HG03139 (cell line): ENCODE measurements at regions not wholly inside any gene's neighbourhood (a gene's known extent, or its start where the extent isn't known, plus 50 kb on each side); places are given as distances from the start of the nearest gene placed in this dataset.

ENCODE experiments used
- ATAC-seq: cut with Tn5 transposase; IDR thresholded peaks from one replicate; pipeline ENCODE4 v1.9.1; 2021; ENCODE audit not compliant: unreplicated experiment

DNA sequence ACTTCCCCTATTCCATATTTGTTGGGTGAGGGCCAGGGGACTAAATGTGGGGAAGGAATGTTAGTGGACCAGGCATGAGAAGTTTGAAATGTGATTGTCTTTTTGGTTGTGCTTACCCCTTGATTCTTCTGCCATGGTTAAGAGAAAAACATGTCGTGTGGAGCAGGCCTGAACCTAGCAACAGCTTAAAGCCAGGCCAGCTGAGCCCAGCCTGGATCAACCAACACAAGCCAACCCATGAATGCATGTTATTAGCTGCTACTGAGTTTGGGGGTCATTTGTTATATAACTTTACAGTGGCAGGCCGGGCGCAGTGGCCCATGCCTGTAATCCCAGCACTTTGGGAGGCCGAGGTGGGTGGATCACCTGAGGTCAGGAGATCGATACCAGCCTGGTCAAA is 52.4 kb upstream of the TRIO start:
- no peak for ATAC-seq

DNA sequence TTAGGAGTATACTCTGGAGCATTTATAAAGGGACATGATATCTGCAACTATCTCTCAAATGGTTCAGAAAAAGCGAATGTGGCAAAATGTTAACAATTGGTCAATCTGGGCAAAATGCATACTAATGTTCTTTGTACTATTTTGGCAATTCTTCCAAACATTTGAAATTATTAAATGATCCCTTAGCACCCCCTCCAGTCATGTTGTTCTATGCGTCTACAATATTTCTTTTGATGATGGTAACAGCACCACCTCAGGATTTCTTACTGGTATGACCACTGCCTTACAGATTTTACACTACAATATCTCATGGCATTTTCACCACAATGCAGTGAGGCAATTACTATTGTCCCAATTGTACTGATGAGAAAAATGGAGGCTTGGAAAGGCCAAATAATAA is 52.9 kb upstream of the TRIO start:
- no peak for ATAC-seq

DNA sequence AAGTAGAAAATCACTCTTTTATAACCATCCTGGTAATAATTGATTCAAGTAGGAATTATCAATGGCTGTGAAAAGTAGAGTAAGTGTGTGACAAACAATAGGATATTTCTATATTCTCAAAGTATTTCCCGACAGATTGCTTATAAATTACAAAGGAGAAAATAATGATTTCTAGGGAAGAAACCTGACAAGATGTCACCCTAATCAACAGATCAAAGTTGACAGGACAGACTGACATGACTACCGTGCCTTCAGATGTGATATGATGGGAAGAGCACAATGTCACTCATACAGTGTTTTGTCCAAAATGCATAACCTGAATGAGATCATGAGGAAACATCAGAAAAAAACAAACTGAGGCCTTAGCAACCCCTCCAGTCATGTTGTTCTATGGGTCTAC is 53.9 kb upstream of the TRIO start:
- no peak for ATAC-seq

DNA sequence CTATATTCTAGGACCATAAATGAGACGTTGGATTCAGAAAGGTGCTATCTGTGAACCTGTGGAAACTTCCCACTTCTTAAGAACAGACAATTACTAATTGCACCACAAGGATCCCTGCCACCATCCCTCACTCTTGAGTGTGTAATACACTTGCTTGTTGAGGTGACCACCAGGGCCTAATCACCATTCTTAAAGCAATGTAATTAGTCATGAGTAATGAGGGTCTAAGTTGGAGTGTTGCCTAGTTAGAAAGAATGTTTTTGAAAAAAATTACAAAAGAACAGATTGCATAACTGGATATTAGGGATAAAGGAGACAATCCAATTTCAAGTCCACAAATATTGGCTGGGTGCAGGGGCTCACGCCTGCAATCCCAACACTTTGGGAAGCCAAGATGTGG is 56.9 kb upstream of the TRIO start:
- ATAC-seq, result no peak

DNA sequence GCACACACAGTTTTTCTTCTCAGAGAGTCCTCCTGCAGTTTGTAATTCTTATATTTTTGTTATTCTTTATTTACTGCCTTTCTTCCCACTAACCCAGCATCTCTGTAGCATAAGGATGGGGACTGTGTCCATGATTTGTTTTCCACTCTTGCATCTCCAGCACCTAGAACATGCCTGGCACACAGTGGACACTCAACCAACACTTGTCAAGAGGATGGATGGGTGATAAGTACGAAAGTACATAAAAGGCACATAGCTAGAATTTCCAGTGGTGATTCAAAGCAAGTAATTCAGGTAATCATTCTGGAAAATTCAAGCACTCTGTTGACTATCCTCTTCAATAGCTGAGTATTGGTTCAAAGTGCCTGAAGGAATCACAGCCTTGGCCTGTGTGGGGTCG is 60.2 kb upstream of the TRIO start:
- ATAC-seq, result no peak

DNA sequence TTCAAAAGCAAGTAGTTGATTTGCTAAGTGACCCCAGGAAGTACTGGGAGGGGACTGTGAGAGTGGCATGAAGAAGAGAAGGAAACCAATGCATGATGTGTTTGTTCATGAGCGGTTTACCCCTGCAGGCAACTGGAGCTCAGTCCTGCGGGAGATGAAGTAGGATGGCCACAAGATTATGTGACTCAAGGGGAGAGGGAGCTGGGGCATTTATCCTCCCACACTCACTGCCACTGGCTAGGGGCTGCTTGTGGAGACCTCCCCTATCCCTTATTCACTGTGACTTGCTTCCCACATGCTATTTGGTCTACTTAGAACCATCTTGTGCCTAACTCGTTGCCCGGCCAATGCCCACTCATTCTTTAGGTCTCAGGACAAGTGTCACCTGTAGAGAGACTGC is 60.6 kb upstream of the TRIO start:
- ATAC-seq, result no peak

DNA sequence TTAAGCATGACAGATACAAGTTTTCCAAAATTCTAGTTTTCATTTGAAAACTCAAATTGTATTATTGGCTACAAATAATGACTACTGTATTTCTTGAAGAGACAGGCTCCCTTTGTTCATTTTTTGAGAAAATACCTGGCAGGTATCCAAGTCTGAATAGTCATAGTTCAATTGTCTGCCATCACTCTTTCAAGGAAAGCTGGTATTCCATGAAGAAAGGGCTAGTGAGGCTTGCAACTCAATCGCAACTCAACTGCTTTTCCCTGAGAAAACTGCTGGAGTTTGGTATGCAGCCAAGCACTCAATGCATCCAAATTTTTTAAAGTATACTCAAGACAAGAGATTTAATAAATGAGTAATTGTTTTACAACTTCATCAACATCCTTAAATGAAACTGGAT is 61.4 kb upstream of the TRIO start:
- no peak for ATAC-seq

DNA sequence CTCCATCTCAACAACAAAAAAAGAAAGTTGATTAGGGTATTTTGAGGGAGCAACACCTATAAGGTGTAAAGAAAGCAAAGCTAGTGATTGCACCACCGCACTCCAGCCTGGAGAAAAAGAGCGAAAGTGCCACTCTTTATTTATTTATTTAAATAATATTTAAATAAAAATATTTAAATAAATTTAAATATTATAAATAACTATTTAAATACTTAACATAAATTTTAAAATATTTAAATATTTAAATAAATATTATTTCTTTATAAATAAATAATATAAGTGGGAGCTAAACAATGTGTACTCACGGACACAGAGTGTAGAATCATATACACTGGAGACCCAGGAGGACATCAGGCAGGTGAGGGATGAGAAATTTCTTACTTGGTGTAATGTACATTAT is 64.4 kb upstream of the TRIO start:
- no peak for ATAC-seq

DNA sequence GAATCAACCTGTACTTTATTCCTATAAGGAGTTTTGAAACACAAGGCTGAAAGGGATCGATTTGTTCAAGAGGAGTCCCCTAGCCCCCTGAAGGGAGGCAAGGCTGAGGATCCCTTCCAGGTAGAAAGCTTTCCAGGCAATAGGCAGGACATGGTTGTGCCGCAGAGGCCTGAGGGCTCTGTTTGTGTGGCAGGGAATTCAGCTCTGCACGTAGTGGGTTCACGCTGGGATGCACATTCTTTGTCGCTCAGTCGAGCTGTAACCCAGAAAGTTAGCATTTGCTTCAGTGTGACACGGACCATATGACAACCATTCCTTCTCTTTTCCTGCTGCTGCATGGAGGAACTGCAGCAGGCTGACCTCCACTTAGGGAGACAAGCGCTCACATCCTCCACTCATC is 65.6 kb upstream of the TRIO start:
- no peak for ATAC-seq

DNA sequence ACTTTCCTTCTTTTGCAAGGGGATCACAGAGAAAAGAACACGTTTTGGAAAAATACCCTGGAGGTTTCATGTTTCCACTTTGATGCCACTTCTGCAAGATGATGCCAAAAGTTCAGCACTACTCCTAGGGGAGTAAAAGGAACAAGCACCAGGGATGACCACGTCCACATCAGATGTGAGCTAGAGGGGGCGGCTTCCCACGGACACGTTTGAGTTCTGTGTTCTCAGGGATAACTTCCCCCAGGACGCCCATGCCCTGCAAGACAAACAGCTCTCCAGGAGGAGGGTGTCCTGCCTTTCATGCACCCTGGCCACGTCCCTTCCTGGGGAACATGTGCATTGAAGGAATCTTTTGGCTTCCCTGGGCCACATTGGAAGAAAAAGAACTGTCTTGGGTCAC is 66.6 kb upstream of the TRIO start:
- ATAC-seq, result no peak

DNA sequence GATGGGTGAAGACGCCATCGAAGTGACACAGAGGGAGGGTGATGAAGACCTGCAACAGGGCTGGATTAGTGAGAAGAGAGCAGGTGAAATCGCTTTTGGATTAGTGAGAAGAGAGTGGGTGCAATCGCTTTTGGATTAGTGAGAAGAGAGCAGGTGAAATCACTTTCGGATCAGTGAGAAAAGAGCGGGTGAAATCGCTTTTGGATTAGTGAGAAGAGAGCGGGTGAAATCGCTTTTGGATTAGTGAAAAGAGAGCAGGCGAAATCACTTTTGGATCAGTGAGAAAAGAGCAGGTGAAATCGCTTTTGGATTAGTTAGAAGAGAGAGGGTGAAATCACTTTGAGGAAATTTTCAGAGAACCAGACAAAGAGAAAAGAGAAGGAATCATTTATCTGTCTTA is 67.2 kb upstream of the TRIO start:
- ATAC-seq, result no peak

DNA sequence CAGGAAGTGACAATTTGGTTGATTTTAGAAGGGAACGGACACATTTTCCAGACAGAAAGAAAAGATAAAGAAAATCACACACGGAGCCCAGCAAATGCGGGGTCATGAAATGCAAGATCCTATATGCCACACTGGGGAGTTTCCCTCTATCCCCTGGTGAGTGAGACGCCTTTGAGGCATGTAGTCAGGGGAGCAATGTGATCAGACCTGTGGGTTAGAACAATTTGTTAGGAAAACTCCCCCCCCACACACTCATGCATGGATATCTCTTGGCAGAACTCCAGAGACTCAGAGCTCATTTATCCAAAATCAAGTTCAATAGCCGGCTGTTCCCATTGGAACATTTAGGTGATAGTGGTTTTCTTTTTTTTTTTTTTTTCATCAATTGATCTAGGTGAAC is 71.7 kb upstream of the TRIO start:
- ATAC-seq, result no peak

DNA sequence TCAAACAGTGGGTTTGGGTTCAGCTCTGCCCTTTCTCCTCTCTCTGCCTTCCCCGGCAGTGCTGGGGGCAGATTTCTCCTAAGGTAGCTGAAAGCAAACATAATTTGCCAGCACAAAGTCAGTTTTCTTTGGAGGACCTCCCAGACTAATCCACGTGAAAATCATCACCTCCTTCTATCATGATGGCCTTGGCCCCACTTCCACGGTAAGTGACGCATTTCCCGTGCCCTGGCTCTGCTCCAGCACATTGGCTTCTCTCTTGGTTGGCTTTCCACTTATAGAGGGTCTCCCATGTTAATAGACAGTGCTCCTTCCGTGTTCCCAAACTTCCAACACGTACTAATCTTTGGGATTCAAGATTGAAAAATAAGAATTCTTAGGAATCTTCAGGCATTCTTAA is 74.1 kb upstream of the TRIO start:
- no peak for ATAC-seq

DNA sequence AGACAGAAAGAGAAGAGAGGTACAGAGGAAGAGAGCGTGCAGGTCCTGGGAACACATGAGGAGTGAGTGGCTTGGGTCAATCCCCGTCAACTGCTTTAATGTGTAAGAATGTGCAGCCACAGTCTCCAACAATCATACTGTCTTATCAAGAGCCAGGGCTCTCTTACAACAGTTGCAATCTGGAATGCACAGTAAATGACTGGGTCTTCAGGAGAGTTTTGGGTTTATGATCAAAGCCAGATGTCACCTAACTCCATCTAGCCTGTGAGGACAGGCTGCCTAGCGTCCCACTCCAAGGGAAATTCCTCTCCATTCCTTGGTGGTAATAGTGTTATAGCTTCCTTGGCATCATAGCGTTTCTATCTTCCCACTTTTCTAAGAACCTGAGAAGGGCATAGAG is 75.0 kb upstream of the TRIO start:
- no peak for ATAC-seq

DNA sequence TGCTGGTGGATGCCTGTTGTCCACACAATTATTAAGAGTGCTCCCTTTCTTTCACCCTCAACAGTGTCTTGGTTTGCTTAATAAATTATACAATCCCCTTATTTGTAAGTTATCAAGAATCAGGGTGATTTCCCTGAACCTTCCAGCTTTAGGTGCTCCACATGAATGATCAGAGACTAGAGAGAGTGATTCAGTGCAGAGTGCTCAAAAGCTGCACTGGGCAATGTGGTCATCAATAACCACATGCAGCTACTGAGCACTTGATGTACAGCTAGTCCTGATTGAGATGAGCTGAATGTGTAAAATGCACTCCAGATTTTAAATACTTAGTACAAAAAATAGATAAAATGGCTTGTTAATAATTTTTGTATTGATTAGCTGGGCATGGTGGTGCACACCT is 76.8 kb upstream of the TRIO start:
- ATAC-seq, result no peak

DNA sequence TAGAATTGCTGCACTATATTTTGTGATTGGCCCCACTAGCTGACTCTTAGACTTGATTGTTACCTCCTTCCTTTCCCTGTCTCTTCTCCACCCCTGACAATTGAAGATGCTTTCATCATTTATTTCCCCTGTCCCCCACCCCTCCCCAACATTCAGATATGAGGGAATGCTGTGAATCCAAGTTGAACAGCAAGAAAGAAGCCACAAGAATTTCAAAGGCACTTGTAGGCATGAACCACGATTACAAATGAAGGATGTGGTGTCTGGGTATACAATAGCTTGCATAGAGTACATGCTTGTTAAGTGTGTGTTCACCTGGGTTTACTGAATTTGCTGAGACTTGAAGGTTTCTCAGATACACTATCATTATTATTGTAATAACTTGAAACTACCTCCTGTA is 78.3 kb upstream of the TRIO start:
- ATAC-seq, result no peak

DNA sequence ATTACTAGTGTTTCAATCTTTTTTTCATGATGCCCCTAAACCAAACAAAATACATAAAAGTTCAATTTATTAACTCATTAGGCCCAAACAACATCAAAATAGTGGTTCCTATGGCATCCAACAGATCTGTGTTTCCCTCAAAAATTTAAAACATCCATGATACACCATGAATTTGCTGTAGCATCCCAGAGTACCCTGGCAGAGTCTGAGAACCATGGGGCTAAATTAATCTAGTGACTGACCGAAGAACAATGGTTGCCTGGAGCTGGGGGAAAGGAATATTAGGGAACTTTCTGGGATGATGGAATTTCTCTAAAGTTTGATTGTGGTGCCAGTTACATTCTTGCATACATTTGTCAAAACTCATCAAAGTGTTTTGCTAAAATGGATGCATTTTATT is 79.5 kb upstream of the TRIO start:
- no peak for ATAC-seq

DNA sequence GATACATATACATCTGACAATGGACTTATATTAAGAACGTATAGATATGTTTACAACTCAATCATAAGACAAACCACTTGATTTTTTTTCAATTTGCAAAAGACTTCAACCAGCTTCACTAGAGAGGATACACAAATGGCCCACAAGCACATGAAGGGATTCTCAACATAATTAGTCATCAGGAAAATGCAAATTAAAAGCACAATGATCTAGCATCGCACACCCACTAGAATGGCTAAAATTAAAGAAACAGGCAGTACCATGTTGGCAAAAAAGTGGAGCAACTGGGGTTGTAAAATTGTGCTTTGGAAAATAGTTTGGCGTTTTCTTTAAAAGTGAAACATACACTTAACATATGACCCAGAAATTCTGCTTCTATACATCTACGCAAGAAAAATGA is 80.0 kb upstream of the TRIO start:
- ATAC-seq, result no peak

DNA sequence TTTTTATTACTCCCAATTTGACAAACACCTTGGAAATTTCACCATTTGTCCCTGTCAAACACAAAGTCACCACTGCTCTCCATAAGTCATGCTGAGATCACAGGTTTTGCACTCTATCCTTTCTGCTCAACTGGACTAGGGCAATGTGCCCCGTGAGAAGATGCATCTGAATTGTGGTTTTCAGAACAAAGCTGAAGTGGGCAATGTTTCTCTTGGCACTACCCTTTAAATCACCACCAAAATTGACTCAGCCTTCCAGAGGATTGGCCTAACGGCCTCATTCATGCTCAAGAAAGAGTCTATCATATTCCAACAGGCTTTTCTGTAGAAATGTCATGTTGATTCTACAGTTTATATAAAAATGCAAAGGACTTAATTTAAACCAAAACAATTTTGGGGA is 81.0 kb upstream of the TRIO start:
- no peak for ATAC-seq

DNA sequence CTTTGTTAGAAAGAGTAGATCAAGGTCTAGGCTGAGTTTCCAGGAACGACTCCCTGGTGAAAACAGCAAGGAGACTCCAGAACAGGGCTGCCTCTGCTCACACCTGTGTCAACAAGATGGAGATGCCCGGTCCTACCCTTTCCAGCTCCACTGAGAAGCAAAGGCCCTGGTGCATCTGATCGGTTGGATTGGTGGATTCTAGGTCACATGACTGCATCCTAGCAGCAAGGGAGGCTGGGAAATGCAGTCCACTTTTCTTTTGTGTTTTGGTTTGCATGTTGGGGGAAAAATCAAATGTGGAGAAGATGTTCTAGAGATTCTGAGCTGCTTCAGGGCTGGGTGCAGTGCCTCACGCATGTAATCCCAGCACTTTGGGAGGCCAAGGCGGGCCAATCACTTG is 82.0 kb upstream of the TRIO start:
- no peak for ATAC-seq

DNA sequence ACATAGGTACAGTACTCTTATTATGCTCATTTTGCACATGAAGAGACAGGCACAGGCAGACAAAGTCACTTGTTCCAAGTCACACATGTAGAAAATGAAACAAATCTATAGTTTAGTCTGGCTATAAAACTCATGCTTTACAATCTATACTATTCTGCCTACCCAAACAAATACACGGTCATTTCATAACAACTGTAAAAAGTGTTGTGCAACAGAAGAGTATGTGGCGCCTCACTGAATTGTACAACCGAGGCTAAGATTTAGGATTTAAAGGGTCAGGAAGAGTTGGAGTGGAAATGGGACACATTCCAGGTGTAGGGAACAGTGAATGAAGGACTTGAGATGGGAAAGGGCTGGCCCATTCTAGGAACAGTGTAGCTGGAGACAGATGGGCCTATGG is 82.9 kb upstream of the TRIO start:
- ATAC-seq, result no peak

DNA sequence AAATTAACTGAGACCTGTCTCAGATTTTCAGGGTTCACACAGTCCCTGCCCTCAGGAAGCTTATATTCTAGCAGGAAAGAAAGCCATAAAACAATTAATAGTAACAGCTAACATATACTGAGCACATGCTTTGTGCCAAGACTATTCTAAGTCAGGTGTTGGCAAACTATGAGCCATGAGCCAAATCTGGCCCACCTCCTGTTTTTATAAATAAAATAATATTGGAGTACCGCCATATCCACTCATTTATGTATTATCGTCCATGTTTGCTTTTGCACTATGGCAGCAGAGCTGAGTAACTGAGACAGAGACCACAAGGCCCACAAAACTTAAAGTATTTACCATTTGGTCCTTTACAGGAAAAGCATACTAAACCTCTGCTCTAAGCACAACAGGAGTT is 83.3 kb upstream of the TRIO start:
- no peak for ATAC-seq

DNA sequence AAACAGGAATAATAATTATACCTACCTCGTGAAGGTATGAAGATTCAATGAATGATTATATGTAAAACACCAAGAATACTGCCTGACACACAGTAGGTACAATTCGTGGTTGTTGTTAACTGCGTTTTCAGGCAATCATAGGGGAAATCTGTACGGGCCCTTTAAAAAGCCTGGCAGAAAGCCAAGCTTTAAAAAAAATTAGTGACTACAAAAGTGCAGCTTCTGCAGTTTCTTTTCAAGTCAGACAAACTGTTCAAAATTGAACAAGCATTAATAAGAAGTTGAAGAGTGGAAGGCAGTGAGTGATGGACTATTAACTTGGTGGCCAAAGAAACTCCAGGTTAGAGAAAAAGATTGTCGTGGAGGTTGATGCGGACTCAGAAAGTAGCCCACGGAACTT is 85.9 kb upstream of the TRIO start:
- ATAC-seq, result no peak

DNA sequence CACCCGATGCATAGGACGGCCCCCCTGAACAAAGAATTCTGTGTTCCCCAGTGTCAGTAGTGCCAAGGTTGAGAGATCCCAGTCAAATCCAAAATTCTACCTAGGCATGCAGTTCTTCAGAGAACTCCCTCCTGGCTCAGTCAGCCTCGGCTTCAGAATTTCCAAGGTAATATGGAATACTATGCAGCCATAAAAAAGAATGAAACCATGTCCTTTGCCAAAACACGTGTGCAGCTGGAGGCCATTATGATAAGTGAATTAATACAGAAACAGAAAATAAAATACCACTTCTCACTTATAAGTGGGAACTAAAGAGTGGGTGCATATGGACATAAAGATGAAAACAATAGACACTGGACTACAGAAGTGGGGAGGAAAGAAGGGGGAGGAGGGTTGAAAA is 87.1 kb upstream of the TRIO start:
- no peak for ATAC-seq
